ENCODE measurements at regions not wholly inside any gene's neighbourhood (a gene's known extent, or its start where the extent isn't known, plus 50 kb on each side); places are given as distances from the start of the nearest gene placed in this dataset.
A peak's percentile ranks its signal among the peaks of the same experiment; 100 is the strongest.

DNA sequence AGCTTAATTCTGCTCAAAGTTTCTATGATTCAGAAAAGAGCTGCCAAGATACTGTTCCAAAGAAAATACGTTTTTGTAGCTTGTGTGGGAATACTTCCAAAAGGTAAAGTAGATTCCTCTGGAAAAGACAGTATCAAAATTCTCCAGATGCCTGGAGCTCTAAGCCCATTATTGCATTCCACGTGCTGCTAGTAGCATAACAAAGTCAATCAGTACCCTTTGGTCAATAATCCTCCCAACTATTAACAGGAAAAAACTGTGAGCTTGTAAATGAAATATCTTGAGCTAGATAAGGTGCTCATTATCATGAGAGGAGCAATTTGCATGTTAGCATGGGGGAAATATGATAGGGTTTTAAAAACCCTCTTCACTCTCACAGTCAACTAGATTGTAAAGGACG, 229.5 kb upstream of the TYRP1 start:
- no peaks in the 10 kb centered on the region for H3K27me3 Mint-ChIP-seq (ENCODE audit: low read depth)

DNA sequence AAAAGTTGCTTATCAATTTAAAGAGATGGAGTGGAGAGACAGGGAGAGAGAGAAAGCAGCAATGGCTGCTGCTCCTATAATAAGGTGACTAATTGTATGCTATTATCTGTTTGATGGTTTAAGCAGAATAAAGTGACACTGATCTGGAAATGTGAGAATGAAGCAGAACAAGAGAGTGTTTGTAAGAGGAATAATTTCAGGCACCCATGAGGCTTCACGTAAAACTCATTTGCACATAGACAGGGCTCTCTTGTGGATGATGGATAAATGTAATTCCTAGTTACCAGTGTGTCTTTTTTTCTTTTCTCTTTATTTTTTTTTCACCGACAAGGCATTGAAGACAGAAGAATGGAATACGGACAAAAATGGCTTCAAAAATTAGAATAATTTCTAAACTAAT, 228.8 kb upstream of the TYRP1 start:
- no peaks in the 10 kb centered on the region for H3K27me3 Mint-ChIP-seq (ENCODE audit: low read depth)
- TF ChIP-seq, protein P1, sequence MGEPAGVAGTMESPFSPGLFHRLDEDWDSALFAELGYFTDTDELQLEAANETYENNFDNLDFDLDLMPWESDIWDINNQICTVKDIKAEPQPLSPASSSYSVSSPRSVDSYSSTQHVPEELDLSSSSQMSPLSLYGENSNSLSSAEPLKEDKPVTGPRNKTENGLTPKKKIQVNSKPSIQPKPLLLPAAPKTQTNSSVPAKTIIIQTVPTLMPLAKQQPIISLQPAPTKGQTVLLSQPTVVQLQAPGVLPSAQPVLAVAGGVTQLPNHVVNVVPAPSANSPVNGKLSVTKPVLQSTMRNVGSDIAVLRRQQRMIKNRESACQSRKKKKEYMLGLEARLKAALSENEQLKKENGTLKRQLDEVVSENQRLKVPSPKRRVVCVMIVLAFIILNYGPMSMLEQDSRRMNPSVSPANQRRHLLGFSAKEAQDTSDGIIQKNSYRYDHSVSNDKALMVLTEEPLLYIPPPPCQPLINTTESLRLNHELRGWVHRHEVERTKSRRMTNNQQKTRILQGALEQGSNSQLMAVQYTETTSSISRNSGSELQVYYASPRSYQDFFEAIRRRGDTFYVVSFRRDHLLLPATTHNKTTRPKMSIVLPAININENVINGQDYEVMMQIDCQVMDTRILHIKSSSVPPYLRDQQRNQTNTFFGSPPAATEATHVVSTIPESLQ (CRISPR knock-in tag; IDR thresholded peaks at IDR 0.05) = no peak
- no peak for TF ChIP-seq ZSCAN18 (CRISPR knock-in tag; IDR thresholded peaks at IDR 0.05)
- TF ChIP-seq, protein P2, sequence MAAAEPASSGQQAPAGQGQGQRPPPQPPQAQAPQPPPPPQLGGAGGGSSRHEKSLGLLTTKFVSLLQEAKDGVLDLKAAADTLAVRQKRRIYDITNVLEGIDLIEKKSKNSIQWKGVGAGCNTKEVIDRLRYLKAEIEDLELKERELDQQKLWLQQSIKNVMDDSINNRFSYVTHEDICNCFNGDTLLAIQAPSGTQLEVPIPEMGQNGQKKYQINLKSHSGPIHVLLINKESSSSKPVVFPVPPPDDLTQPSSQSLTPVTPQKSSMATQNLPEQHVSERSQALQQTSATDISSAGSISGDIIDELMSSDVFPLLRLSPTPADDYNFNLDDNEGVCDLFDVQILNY (CRISPR knock-in tag; IDR thresholded peaks at IDR 0.05) = no peak
- DNase-seq (ENCODE audit: low spot score) (no peak), ATAC-seq (no peak)
- H3K4me1 Mint-ChIP-seq = peaks cover 62% of the 10 kb centered on the region
- ChIA-PET POLR2A (no interaction called here), CTCF (interaction anchor here (1.7 kb wide), 1 partner anchor 38 kb away, joined by 3 read pairs; no protein-coding TSS in a partner anchor)
- H3K27ac Mint-ChIP-seq = no peak overlapping the region
- peaks cover 19% of the 10 kb centered on the region for H3K9me3 Mint-ChIP-seq
- peaks cover 6% of the 10 kb centered on the region for H3K36me3 Mint-ChIP-seq
- no peak overlapping the region for H3K4me3 Mint-ChIP-seq

More for the DNA sequence above, 229.5 kb upstream of the TYRP1 start:
- ATAC-seq (no peak), DNase-seq (ENCODE audit: low spot score) (no peak)
- Mint-ChIP-seq H3K4me3 (no peak overlapping the region), H3K27ac (peak overlapping the region; percentile 39), H3K9me3 (peaks cover 21% of the 10 kb centered on the region), H3K4me1 (peaks cover 56% of the 10 kb centered on the region), H3K36me3 (peaks cover 6% of the 10 kb centered on the region)
- ChIA-PET CTCF (interaction anchor here (1.7 kb wide), 1 partner anchor 37 kb away, joined by 3 read pairs; no protein-coding TSS in a partner anchor), POLR2A (no interaction called here)
- no peak for TF ChIP-seq ZNF121 (CRISPR knock-in tag; IDR thresholded peaks at IDR 0.05)
- TF ChIP-seq HMGA2 (CRISPR knock-in tag; IDR thresholded peaks at IDR 0.05) = no peak
- no peak for TF ChIP-seq ATF2 (CRISPR knock-in tag; IDR thresholded peaks at IDR 0.05; ENCODE audit: borderline replicate concordance, low read depth)
- TF ChIP-seq, protein P3, sequence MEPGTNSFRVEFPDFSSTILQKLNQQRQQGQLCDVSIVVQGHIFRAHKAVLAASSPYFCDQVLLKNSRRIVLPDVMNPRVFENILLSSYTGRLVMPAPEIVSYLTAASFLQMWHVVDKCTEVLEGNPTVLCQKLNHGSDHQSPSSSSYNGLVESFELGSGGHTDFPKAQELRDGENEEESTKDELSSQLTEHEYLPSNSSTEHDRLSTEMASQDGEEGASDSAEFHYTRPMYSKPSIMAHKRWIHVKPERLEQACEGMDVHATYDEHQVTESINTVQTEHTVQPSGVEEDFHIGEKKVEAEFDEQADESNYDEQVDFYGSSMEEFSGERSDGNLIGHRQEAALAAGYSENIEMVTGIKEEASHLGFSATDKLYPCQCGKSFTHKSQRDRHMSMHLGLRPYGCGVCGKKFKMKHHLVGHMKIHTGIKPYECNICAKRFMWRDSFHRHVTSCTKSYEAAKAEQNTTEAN (CRISPR knock-in tag; IDR thresholded peaks at IDR 0.05) = no peak
- TF ChIP-seq GRHL2 (CRISPR knock-in tag; IDR thresholded peaks at IDR 0.05; ENCODE audit: insufficient replicate concordance, severe bottlenecking) = no peak
- TF ChIP-seq JUN (CRISPR knock-in tag; IDR thresholded peaks at IDR 0.05) = no peak
- no peak for TF ChIP-seq NR1H2 (CRISPR knock-in tag; IDR thresholded peaks at IDR 0.05)
- TF ChIP-seq AFF4 (CRISPR knock-in tag; IDR thresholded peaks at IDR 0.05; ENCODE audit: borderline replicate concordance) = no peak
- TF ChIP-seq TCF7 (CRISPR knock-in tag; IDR thresholded peaks at IDR 0.05; ENCODE audit: low read depth) = no peak
- TF ChIP-seq, protein P4, sequence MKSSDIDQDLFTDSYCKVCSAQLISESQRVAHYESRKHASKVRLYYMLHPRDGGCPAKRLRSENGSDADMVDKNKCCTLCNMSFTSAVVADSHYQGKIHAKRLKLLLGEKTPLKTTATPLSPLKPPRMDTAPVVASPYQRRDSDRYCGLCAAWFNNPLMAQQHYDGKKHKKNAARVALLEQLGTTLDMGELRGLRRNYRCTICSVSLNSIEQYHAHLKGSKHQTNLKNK (CRISPR knock-in tag; IDR thresholded peaks at IDR 0.05) = no peak
- no peak for TF ChIP-seq NFE2L1 (CRISPR knock-in tag; IDR thresholded peaks at IDR 0.05)
